Breast epithelium (tissue), 3 donors: ENCODE measurements at regions not wholly inside any gene's neighbourhood (a gene's known extent, or its start where the extent isn't known, plus 50 kb on each side); places are given as distances from the start of the nearest gene placed in this dataset.
"Not testable (repeated sequence)": the region's sequence is repeated elsewhere in the genome, so short reads cannot be mapped to it uniquely, and the experiment has no call there.

Experiments
- CTCF ChIP-seq, 3 donors: fragments of 450-650 bp; IDR thresholded peaks; one replicate each; pipeline ENCODE4 v1.5.1; 2016 to 2017; ENCODE audit warnings: antibody characterized with exemption in 3 of 3, mild to moderate bottlenecking in 3 of 3, moderate library complexity in 3 of 3
- POLR2AphosphoS5 ChIP-seq, 3 donors: sonication (generic); formaldehyde crosslinking; IDR thresholded peaks; one replicate each; pipeline ENCODE4 v1.6.1; 2017; ENCODE audit warnings: antibody characterized with exemption in 3 of 3

- TF ChIP-seq CTCF, POLR2AphosphoS5 (IDR thresholded peaks at IDR 0.05): not testable (repeated sequence)
Observed at GRCh38 chr5:56731473-56731872, 83.9 kb upstream of the MAP3K1 start.
